B cell (primary cell): ENCODE measurements at regions not wholly inside any gene's neighbourhood (a gene's known extent, or its start where the extent isn't known, plus 50 kb on each side); places are given as distances from the start of the nearest gene placed in this dataset.

Experiments used
- ATAC-seq: fragments of 200-7000 bp; cut with Tn5 transposase; one replicate; pipeline ENCODE4 v1.10.0; 2021; ENCODE audit warnings: low read depth, mild to moderate bottlenecking, moderate number of reproducible peaks, moderate library complexity
- CTCF ChIA-PET: fragments of 350-600 bp; sonication (Branson Sonifier 250); formaldehyde crosslinking; loops from one replicate; lab custom pipeline; 2021; ENCODE audit warnings: antibody characterized with exemption, inconsistent platforms; lab: Charles Lee
- POLR2A ChIA-PET: fragments of 350-600 bp; sonication (Branson Sonifier 250); formaldehyde crosslinking; loops from one replicate; lab custom pipeline; 2021; ENCODE audit warnings: antibody characterized with exemption; lab: Charles Lee
- DNase-seq: peaks from one replicate; pipeline ENCODE4 v3.0.0; 2013
- H2AFZ ChIP-seq: 2 replicates; pipeline ENCODE4 v1.6.1; 2012; ENCODE audit warnings: mild to moderate bottlenecking, low read depth, low read length; ENCODE audit not compliant: insufficient read depth, poor library complexity, severe bottlenecking
- H3K27ac ChIP-seq, 2 donors: 1 replicate in 1 of 2; 2 replicates in 1 of 2; pipeline ENCODE4 v1.5.1; 2012 to 2013; ENCODE audit warnings: low read length in 2 of 2, mild to moderate bottlenecking in 2 of 2, moderate library complexity in 1 of 2
- H3K27me3 ChIP-seq, 4 experiments: fragments of 200-600 bp in 1 of 4; sonication (generic) in 1 of 4; replicated peaks in 1 of 4; 1 replicate in 2 of 4; 2 replicates in 2 of 4; pipeline versions ENCODE4 v1.6.1 to v1.7.0; 2013 to 2016; ENCODE audit warnings: low read length in 3 of 4, mild to moderate bottlenecking in 2 of 4, mixed read lengths in 1 of 4, moderate library complexity in 1 of 4; ENCODE audit not compliant: insufficient read depth in 4 of 4, control insufficient read depth in 3 of 4; ENCODE audit errors: control extremely low read depth in 1 of 4
- H3K36me3 ChIP-seq, 2 experiments: replicated peaks in 1 of 2; 1 replicate in 1 of 2; 2 replicates in 1 of 2; pipeline versions ENCODE4 v1.6.1 to v1.7.1; 2013; ENCODE audit warnings: low read length in 1 of 2; ENCODE audit not compliant: insufficient read depth in 2 of 2, control insufficient read depth in 1 of 2; ENCODE audit errors: control extremely low read depth in 1 of 2, extremely low read depth in 1 of 2
- H3K4me1 ChIP-seq, 2 donors: fragments of 200-600 bp in 1 of 2; sonication (generic) in 1 of 2; 1 replicate in 1 of 2; 2 replicates in 1 of 2; pipeline versions ENCODE4 v1.5.1 to v1.6.1; 2013 to 2017; ENCODE audit warnings: low read length in 2 of 2; ENCODE audit not compliant: control insufficient read depth in 2 of 2, insufficient read depth in 2 of 2
- H3K4me2 ChIP-seq: replicated peaks from 2 replicates; pipeline ENCODE3; 2012; ENCODE audit warnings: mild to moderate bottlenecking, low read depth, low read length; ENCODE audit not compliant: poor library complexity, severe bottlenecking
- H3K4me3 ChIP-seq, 5 experiments: fragments of 200-600 bp in 1 of 5; sonication (generic) in 1 of 5; 1 replicate in 3 of 5; 2 replicates in 2 of 5; pipeline versions ENCODE4 v1.5.1 to v1.7.0; 2011 to 2016; ENCODE audit warnings: low read length in 4 of 5, mild to moderate bottlenecking in 4 of 5, low read depth in 2 of 5, control low read depth in 1 of 5, moderate library complexity in 1 of 5; ENCODE audit not compliant: insufficient read depth in 1 of 5; ENCODE audit errors: control extremely low read depth in 1 of 5, extremely low read depth in 1 of 5
- H3K79me2 ChIP-seq: fragments of 200-600 bp; sonication (generic); one replicate; pipeline ENCODE4 v1.6.0; 2016; ENCODE audit warnings: low read length; ENCODE audit not compliant: control insufficient read depth, insufficient read depth
- H3K9ac ChIP-seq: fragments of 200-600 bp; sonication (generic); 2 replicates; pipeline ENCODE4 v1.6.1; 2017; ENCODE audit warnings: mild to moderate bottlenecking, low read length, moderate library complexity
- H3K9me3 ChIP-seq, 3 donors: one replicate each; pipeline versions ENCODE4 v1.6.1 to v1.7.1; 2013; ENCODE audit warnings: low read length in 2 of 3; ENCODE audit not compliant: control insufficient read depth in 2 of 3, insufficient read depth in 1 of 3; ENCODE audit errors: control extremely low read depth in 1 of 3
- H4K20me1 ChIP-seq: 2 replicates; pipeline ENCODE4 v1.6.0; 2012; ENCODE audit warnings: mild to moderate bottlenecking, low read length; ENCODE audit not compliant: insufficient read depth, control insufficient read depth, poor library complexity, severe bottlenecking
- H3K27ac Mint-ChIP-seq: one replicate; pipeline ENCODE4 v1.8.0; 2021; ENCODE audit warnings: mixed read lengths
- H3K27me3 Mint-ChIP-seq: one replicate; pipeline ENCODE4 v1.8.0; 2021; ENCODE audit warnings: mixed read lengths
- H3K4me1 Mint-ChIP-seq: one replicate; pipeline ENCODE4 v1.8.0; 2021; ENCODE audit warnings: mixed read lengths
- H3K4me3 Mint-ChIP-seq: one replicate; pipeline ENCODE4 v1.8.0; 2021; ENCODE audit warnings: mixed read lengths
- H3K9me3 Mint-ChIP-seq: one replicate; pipeline ENCODE4 v1.8.0; 2022; ENCODE audit warnings: mixed read lengths; ENCODE audit not compliant: insufficient read depth
- CTCF ChIP-seq: fragments of 200-600 bp; IDR thresholded peaks from one replicate; pipeline ENCODE4 v1.8.0; 2022; ENCODE audit warnings: antibody characterized with exemption, mild to moderate bottlenecking
- EZH2 ChIP-seq: IDR thresholded peaks from 2 replicates; pipeline ENCODE4 v1.6.1; 2012; ENCODE audit warnings: borderline replicate concordance, low read depth, mild to moderate bottlenecking, moderate library complexity, low read length; ENCODE audit not compliant: insufficient read depth, poor library complexity, severe bottlenecking
- WGBS: methylation state at CpG from one replicate; pipeline ENCODE4 v1.1.5; 2013; ENCODE audit warnings: missing lambda C conversion rate; ENCODE audit not compliant: insufficient coverage; 5-methylcytosine and 5-hydroxymethylcytosine counted together
- intact Hi-C: fragments of 100-400 bp; cut with micrococcal nuclease; formaldehyde crosslinking; loops from one replicate; pipeline ENCODE4 v1.10.0; 2022

DNA sequence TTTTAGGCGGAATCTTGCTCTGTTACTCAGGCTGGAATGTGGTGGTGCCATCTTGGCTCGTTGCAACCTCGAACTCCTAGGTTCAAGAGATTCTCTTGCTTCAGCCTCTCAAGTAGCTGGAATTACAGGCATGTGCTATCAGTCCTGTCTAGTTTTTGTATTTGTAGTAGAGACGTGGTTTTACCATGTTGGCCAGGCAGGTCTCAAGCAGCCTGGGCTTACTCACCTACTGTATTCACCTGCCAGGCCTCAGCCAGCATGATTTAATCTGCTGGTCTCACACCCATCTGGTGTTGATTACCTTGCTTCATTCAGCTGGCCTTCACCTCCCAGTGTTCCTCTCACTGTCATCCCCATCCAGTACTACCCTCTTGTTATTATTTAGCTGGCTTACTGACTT is 102.0 kb downstream of the IL12A start:
- Mint-ChIP-seq H3K4me3 (no peak overlapping the region), H3K9me3 (no peaks in the 10 kb centered on the region), H3K4me1 (no peaks in the 10 kb centered on the region), H3K27me3 (no peaks in the 10 kb centered on the region), H3K27ac (no peak overlapping the region)
- Histone ChIP-seq H3K4me1 (no peaks in the 10 kb centered on the region), H3K9me3 (no peaks in the 10 kb centered on the region), H3K4me2 (no peak overlapping the region), H3K4me3 (no peak overlapping the region), H3K79me2 (no peaks in the 10 kb centered on the region), H3K27me3 (no peaks in the 10 kb centered on the region), H3K36me3 (no peaks in the 10 kb centered on the region), H4K20me1 (no peaks in the 10 kb centered on the region), H3K9ac (no peak overlapping the region), H3K27ac (no peak overlapping the region), H2AFZ (no peak overlapping the region)
- DNase-seq (no peak), ATAC-seq (no peak)
- intact Hi-C loops = no loop called here
- TF ChIP-seq EZH2 (no peak), CTCF (no peak)
- ChIA-PET POLR2A (no interaction called here), CTCF (no interaction called here)
- 100% methylated on average over 3 of the region's 4 CpGs for WGBS

DNA sequence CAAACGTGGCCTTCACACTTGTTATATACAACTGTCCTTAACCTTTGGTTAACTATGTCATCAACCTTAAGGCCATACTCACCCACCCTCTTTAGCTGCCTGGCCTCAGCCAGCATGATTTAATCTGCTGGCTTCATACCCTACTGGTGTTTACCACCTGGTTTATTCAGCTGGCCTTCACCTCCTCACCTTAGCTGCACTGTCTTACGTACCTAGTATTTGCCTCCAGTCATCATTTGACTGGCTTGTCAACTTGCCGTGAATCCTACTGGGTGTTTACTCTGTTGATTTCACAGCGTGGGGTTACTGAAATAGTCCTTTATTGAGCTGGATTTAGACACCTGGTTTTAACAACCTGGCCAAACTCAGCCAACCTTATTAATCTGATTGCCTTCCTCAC is 102.8 kb downstream of the IL12A start:
- 100% methylated on average over 3 of the region's 4 CpGs for WGBS
- Histone ChIP-seq H3K27me3 (no peaks in the 10 kb centered on the region), H2AFZ (no peak overlapping the region), H3K4me1 (no peaks in the 10 kb centered on the region), H3K79me2 (no peaks in the 10 kb centered on the region), H4K20me1 (no peaks in the 10 kb centered on the region), H3K27ac (no peak overlapping the region), H3K9me3 (no peaks in the 10 kb centered on the region), H3K9ac (no peak overlapping the region), H3K36me3 (no peaks in the 10 kb centered on the region), H3K4me3 (no peak overlapping the region), H3K4me2 (no peak overlapping the region)
- Mint-ChIP-seq H3K4me1 (no peaks in the 10 kb centered on the region), H3K4me3 (no peak overlapping the region), H3K9me3 (no peaks in the 10 kb centered on the region), H3K27me3 (no peaks in the 10 kb centered on the region), H3K27ac (no peak overlapping the region)
- no peak for DNase-seq
- no peak for ATAC-seq
- CTCF ChIA-PET = no interaction called here
- TF ChIP-seq CTCF = no peak
- POLR2A ChIA-PET = no interaction called here
- intact Hi-C loops = no loop called here
